B cell (primary cell): ENCODE measurements at regions not wholly inside any gene's neighbourhood (a gene's known extent, or its start where the extent isn't known, plus 50 kb on each side); places are given as distances from the start of the nearest gene placed in this dataset.

Source experiments
- ATAC-seq: fragments of 200-7000 bp; cut with Tn5 transposase; one replicate; pipeline ENCODE4 v1.10.0; 2021; ENCODE audit warnings: low read depth, mild to moderate bottlenecking, moderate number of reproducible peaks, moderate library complexity
- CTCF ChIA-PET: fragments of 350-600 bp; sonication (Branson Sonifier 250); formaldehyde crosslinking; loops from one replicate; lab custom pipeline; 2021; ENCODE audit warnings: antibody characterized with exemption, inconsistent platforms; lab: Charles Lee
- POLR2A ChIA-PET: fragments of 350-600 bp; sonication (Branson Sonifier 250); formaldehyde crosslinking; loops from one replicate; lab custom pipeline; 2021; ENCODE audit warnings: antibody characterized with exemption; lab: Charles Lee
- DNase-seq: peaks from one replicate; pipeline ENCODE4 v3.0.0; 2013
- H2AFZ ChIP-seq: 2 replicates; pipeline ENCODE4 v1.6.1; 2012; ENCODE audit warnings: mild to moderate bottlenecking, low read depth, low read length; ENCODE audit not compliant: insufficient read depth, poor library complexity, severe bottlenecking
- H3K27ac ChIP-seq, 2 donors: 1 replicate in 1 of 2; 2 replicates in 1 of 2; pipeline ENCODE4 v1.5.1; 2012 to 2013; ENCODE audit warnings: low read length in 2 of 2, mild to moderate bottlenecking in 2 of 2, moderate library complexity in 1 of 2
- H3K27me3 ChIP-seq, 4 experiments: fragments of 200-600 bp in 1 of 4; sonication (generic) in 1 of 4; replicated peaks in 1 of 4; 1 replicate in 2 of 4; 2 replicates in 2 of 4; pipeline versions ENCODE4 v1.6.1 to v1.7.0; 2013 to 2016; ENCODE audit warnings: low read length in 3 of 4, mild to moderate bottlenecking in 2 of 4, mixed read lengths in 1 of 4, moderate library complexity in 1 of 4; ENCODE audit not compliant: insufficient read depth in 4 of 4, control insufficient read depth in 3 of 4; ENCODE audit errors: control extremely low read depth in 1 of 4
- H3K36me3 ChIP-seq, 2 experiments: replicated peaks in 1 of 2; 1 replicate in 1 of 2; 2 replicates in 1 of 2; pipeline versions ENCODE4 v1.6.1 to v1.7.1; 2013; ENCODE audit warnings: low read length in 1 of 2; ENCODE audit not compliant: insufficient read depth in 2 of 2, control insufficient read depth in 1 of 2; ENCODE audit errors: control extremely low read depth in 1 of 2, extremely low read depth in 1 of 2
- H3K4me1 ChIP-seq, 2 donors: fragments of 200-600 bp in 1 of 2; sonication (generic) in 1 of 2; 1 replicate in 1 of 2; 2 replicates in 1 of 2; pipeline versions ENCODE4 v1.5.1 to v1.6.1; 2013 to 2017; ENCODE audit warnings: low read length in 2 of 2; ENCODE audit not compliant: control insufficient read depth in 2 of 2, insufficient read depth in 2 of 2
- H3K4me2 ChIP-seq: replicated peaks from 2 replicates; pipeline ENCODE3; 2012; ENCODE audit warnings: mild to moderate bottlenecking, low read depth, low read length; ENCODE audit not compliant: poor library complexity, severe bottlenecking
- H3K4me3 ChIP-seq, 5 experiments: fragments of 200-600 bp in 1 of 5; sonication (generic) in 1 of 5; 1 replicate in 3 of 5; 2 replicates in 2 of 5; pipeline versions ENCODE4 v1.5.1 to v1.7.0; 2011 to 2016; ENCODE audit warnings: low read length in 4 of 5, mild to moderate bottlenecking in 4 of 5, low read depth in 2 of 5, control low read depth in 1 of 5, moderate library complexity in 1 of 5; ENCODE audit not compliant: insufficient read depth in 1 of 5; ENCODE audit errors: control extremely low read depth in 1 of 5, extremely low read depth in 1 of 5
- H3K79me2 ChIP-seq: fragments of 200-600 bp; sonication (generic); one replicate; pipeline ENCODE4 v1.6.0; 2016; ENCODE audit warnings: low read length; ENCODE audit not compliant: control insufficient read depth, insufficient read depth
- H3K9ac ChIP-seq: fragments of 200-600 bp; sonication (generic); 2 replicates; pipeline ENCODE4 v1.6.1; 2017; ENCODE audit warnings: mild to moderate bottlenecking, low read length, moderate library complexity
- H3K9me3 ChIP-seq, 3 donors: one replicate each; pipeline versions ENCODE4 v1.6.1 to v1.7.1; 2013; ENCODE audit warnings: low read length in 2 of 3; ENCODE audit not compliant: control insufficient read depth in 2 of 3, insufficient read depth in 1 of 3; ENCODE audit errors: control extremely low read depth in 1 of 3
- H4K20me1 ChIP-seq: 2 replicates; pipeline ENCODE4 v1.6.0; 2012; ENCODE audit warnings: mild to moderate bottlenecking, low read length; ENCODE audit not compliant: insufficient read depth, control insufficient read depth, poor library complexity, severe bottlenecking
- H3K27ac Mint-ChIP-seq: one replicate; pipeline ENCODE4 v1.8.0; 2021; ENCODE audit warnings: mixed read lengths
- H3K27me3 Mint-ChIP-seq: one replicate; pipeline ENCODE4 v1.8.0; 2021; ENCODE audit warnings: mixed read lengths
- H3K4me1 Mint-ChIP-seq: one replicate; pipeline ENCODE4 v1.8.0; 2021; ENCODE audit warnings: mixed read lengths
- H3K4me3 Mint-ChIP-seq: one replicate; pipeline ENCODE4 v1.8.0; 2021; ENCODE audit warnings: mixed read lengths
- H3K9me3 Mint-ChIP-seq: one replicate; pipeline ENCODE4 v1.8.0; 2022; ENCODE audit warnings: mixed read lengths; ENCODE audit not compliant: insufficient read depth
- CTCF ChIP-seq: fragments of 200-600 bp; IDR thresholded peaks from one replicate; pipeline ENCODE4 v1.8.0; 2022; ENCODE audit warnings: antibody characterized with exemption, mild to moderate bottlenecking
- EZH2 ChIP-seq: IDR thresholded peaks from 2 replicates; pipeline ENCODE4 v1.6.1; 2012; ENCODE audit warnings: borderline replicate concordance, low read depth, mild to moderate bottlenecking, moderate library complexity, low read length; ENCODE audit not compliant: insufficient read depth, poor library complexity, severe bottlenecking
- WGBS: methylation state at CpG from one replicate; pipeline ENCODE4 v1.1.5; 2013; ENCODE audit warnings: missing lambda C conversion rate; ENCODE audit not compliant: insufficient coverage; 5-methylcytosine and 5-hydroxymethylcytosine counted together
- intact Hi-C: fragments of 100-400 bp; cut with micrococcal nuclease; formaldehyde crosslinking; loops from one replicate; pipeline ENCODE4 v1.10.0; 2022

DNA sequence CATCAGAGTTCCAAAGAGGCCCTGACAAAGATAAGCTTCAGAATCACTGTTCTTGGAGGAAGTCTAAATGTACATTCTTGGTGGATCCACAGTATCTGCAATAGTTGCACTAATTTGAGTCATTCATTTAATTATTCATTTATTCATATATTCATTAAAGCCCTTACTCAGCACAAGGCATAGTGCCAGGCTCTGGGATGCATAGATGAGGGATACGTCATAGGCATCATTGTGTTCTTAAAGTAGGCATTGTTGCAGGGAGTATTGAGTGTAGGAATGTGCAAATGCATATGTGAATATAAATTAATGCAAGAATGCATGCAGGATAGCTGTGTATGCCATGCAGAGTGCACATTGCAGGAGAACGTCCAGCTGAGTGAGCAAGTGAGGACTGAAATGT lies 100.7 kb downstream of the DRD1 start:
- Histone ChIP-seq H3K9me3 (peaks cover 0 to 4% (median 0%) of the 10 kb centered on the region in 3 donors), H3K36me3 (no peaks in the 10 kb centered on the region), H3K79me2 (no peaks in the 10 kb centered on the region), H2AFZ (no peak overlapping the region), H3K9ac (no peak overlapping the region), H3K4me3 (no peak overlapping the region), H3K27me3 (no peaks in the 10 kb centered on the region), H4K20me1 (no peaks in the 10 kb centered on the region), H3K27ac (no peak overlapping the region), H3K4me2 (no peak overlapping the region), H3K4me1 (no peaks in the 10 kb centered on the region)
- intact Hi-C loops, result no loop called here
- no peak for TF ChIP-seq CTCF
- TF ChIP-seq EZH2, result no peak
- H3K27me3 Mint-ChIP-seq, result no peaks in the 10 kb centered on the region
- WGBS, result 83% methylated on average over 2 of the region's 2 CpGs
- CTCF ChIA-PET, result no interaction called here
- ATAC-seq (no peak), DNase-seq (no peak)
- H3K4me1 Mint-ChIP-seq, result no peaks in the 10 kb centered on the region
- H3K4me3 Mint-ChIP-seq, result no peak overlapping the region
- no peak overlapping the region for H3K27ac Mint-ChIP-seq
- POLR2A ChIA-PET, result no interaction called here
- H3K9me3 Mint-ChIP-seq, result no peaks in the 10 kb centered on the region

DNA sequence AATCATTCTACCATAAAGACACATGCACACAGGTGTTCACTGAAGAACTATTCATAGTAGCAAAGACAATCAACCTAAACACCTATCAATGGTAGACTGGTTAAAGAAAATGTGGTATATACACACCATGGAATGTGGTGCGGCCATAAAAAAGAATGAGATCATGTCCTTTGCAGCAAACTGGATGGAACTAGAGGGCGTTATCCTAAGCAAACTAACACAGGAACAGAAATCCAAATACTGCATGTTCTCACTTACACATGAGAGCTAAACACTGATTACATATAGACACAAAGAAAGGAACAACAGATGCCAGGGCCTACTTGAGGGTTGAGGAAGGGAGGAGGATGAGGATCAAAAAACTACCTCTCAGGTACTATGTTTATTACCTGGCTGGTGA lies 103.8 kb downstream of the DRD1 start:
- CTCF ChIA-PET, result no interaction called here
- ATAC-seq (no peak), DNase-seq (no peak)
- Histone ChIP-seq H3K9ac (no peak overlapping the region), H3K36me3 (no peaks in the 10 kb centered on the region), H3K9me3 (peaks cover 0 to under 1% (median 0%) of the 10 kb centered on the region in 3 donors), H3K4me3 (no peak overlapping the region), H3K27me3 (no peaks in the 10 kb centered on the region), H4K20me1 (no peaks in the 10 kb centered on the region), H3K4me1 (no peaks in the 10 kb centered on the region), H2AFZ (no peak overlapping the region), H3K4me2 (no peak overlapping the region), H3K79me2 (no peaks in the 10 kb centered on the region), H3K27ac (no peak overlapping the region)
- intact Hi-C loops, result no loop called here
- POLR2A ChIA-PET, result no interaction called here
- WGBS, result no CpG with 5 or more reads among the region's 2 CpGs
- no peak overlapping the region for H3K4me3 Mint-ChIP-seq
- H3K27me3 Mint-ChIP-seq, result no peaks in the 10 kb centered on the region
- H3K4me1 Mint-ChIP-seq, result no peaks in the 10 kb centered on the region
- H3K27ac Mint-ChIP-seq, result no peak overlapping the region
- TF ChIP-seq EZH2, result no peak
- TF ChIP-seq CTCF, result no peak
- H3K9me3 Mint-ChIP-seq, result no peaks in the 10 kb centered on the region
